HUES6 (cell line): ENCODE measurements at regions not wholly inside any gene's neighbourhood (a gene's known extent, or its start where the extent isn't known, plus 50 kb on each side); places are given as distances from the start of the nearest gene placed in this dataset.
"Not testable (repeated sequence)": the region's sequence is repeated elsewhere in the genome, so short reads cannot be mapped to it uniquely, and the experiment has no call there.

Experiments used
- H3K27ac ChIP-seq: 2 replicates; pipeline ENCODE4 v1.7.0; 2013; ENCODE audit warnings: low read depth, mild to moderate bottlenecking, low read length, inconsistent platforms
- H3K27me3 ChIP-seq: 2 replicates; pipeline ENCODE4 v1.6.1; 2013; ENCODE audit warnings: low read length; ENCODE audit not compliant: control insufficient read depth, insufficient read depth
- H3K36me3 ChIP-seq: 2 replicates; pipeline ENCODE4 v1.6.1; 2013; ENCODE audit warnings: low read length; ENCODE audit not compliant: control insufficient read depth, insufficient read depth
- H3K4me1 ChIP-seq: 2 replicates; pipeline ENCODE4 v1.6.1; 2013; ENCODE audit warnings: low read length; ENCODE audit not compliant: control insufficient read depth, insufficient read depth
- H3K4me3 ChIP-seq: 2 replicates; pipeline ENCODE4 v1.5.1; 2013; ENCODE audit warnings: low read depth, low read length
- H3K9ac ChIP-seq: one replicate; pipeline ENCODE4 v1.6.1; 2013; ENCODE audit warnings: mild to moderate bottlenecking, low read length
- H3K9me3 ChIP-seq: 2 replicates; pipeline ENCODE4 v1.6.1; 2013; ENCODE audit warnings: low read depth, low read length; ENCODE audit not compliant: control insufficient read depth, insufficient read depth

DNA sequence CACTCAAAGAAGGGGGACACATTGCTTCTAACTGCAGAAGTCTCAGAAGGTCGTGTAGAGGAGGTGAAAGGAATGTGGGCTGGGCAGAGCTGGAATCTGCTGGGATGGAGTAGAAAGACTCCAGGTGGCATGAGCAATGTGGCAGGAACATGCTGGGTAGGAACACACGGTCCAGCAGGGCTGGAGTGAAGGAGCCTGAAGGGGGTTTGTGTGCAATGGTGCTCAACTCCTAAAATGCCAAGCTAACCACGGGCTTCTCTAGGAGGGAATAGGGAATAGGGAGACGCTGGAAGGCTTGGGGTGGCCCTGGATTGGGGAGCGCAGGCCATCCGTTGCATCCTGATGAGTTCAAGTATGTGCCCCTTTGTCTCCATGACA is 253.8 kb downstream of the FAM43A start:
- H3K9me3 ChIP-seq, result peaks cover 5% of the 10 kb centered on the region; the same call in 1 of the 2 replicates
- no peaks in the 10 kb centered on the region for H3K36me3 ChIP-seq
- no peaks in the 10 kb centered on the region for H3K27me3 ChIP-seq
- H3K4me3 ChIP-seq, result no peak overlapping the region
- H3K4me1 ChIP-seq, result no peaks in the 10 kb centered on the region
- no peak overlapping the region for H3K9ac ChIP-seq
- H3K27ac ChIP-seq, result no peak overlapping the region

DNA sequence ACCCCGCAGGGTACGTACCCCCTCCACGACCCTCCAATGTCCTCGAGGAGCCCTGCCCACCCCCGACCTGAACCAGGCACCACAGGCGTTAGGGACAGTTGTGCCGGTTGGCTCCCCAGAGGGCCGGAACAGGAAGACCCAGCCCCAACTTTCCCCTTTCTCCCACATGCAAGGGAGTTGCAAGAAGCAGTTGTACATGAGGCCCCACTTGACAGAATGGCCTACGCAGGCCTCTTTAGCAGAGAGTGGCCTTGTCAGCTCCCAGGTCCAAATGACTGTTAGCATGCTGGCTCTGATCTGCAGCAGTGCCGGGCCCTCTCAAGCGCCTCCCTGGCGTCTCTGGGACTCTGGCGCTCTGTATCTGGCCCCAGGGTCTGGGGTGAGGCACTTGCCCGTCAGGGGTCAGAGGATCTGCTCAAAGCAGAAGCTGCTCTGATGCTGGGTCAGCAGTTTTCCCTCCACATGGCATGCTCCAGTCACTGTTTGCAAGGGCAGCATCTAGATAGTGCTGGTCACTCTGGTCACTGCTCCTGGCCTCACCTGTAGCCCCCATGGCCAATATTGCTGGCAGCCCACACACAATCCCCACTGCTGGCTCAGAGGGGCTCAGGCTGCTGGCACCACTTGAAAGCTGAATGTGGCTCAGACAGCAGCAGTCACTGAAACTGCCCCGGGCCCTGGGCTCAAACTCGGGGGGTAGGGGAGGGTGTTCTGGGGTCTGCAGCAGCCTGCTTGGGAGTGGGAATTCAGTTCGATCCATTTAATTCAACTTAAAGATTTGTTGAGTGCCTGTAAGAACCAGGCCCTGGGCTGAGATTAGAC is 254.5 kb downstream of the FAM43A start:
- Histone ChIP-seq H3K4me1 (no peaks in the 10 kb centered on the region), H3K27me3 (no peaks in the 10 kb centered on the region), H3K9ac (no peak overlapping the region), H3K9me3 (peaks cover 5% of the 10 kb centered on the region; the same call in 1 of the 2 replicates), H3K27ac (no peak overlapping the region), H3K4me3 (no peak overlapping the region), H3K36me3 (no peaks in the 10 kb centered on the region)

DNA sequence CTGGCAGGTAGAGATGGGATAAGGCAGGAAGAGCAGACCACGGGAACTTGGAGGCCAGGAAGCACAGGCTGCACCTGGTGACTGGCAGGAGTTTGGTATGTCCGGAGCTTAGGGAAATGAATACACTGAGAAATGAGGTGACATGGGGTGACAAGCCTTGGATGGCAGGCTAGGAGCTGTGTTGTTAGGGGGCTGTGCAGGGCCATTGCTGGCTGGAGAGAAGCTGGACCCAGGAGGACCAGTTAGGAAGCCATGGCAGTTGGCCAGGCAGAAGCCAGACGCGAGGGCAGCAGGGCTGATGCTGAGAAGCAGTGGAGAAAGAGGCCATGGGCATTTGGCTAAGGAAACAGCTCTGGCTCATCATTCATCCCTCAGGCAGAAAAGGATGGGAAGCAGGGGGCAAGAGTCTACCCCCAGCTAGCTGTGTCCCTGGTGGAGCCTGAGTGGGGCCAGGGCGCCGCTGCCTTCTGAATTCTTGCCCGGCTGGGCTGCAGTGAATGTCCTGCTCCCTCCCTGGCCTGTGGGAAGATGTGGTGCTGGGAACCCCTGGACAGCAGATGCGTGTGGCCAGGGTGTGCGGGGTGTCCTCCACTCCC is 255.8 kb downstream of the FAM43A start:
- Histone ChIP-seq H3K27me3 (no peaks in the 10 kb centered on the region), H3K36me3 (no peaks in the 10 kb centered on the region), H3K4me3 (no peak overlapping the region), H3K9ac (no peak overlapping the region), H3K9me3 (peaks cover 5% of the 10 kb centered on the region; the same call in 1 of the 2 replicates), H3K4me1 (no peaks in the 10 kb centered on the region), H3K27ac (no peak overlapping the region)

DNA sequence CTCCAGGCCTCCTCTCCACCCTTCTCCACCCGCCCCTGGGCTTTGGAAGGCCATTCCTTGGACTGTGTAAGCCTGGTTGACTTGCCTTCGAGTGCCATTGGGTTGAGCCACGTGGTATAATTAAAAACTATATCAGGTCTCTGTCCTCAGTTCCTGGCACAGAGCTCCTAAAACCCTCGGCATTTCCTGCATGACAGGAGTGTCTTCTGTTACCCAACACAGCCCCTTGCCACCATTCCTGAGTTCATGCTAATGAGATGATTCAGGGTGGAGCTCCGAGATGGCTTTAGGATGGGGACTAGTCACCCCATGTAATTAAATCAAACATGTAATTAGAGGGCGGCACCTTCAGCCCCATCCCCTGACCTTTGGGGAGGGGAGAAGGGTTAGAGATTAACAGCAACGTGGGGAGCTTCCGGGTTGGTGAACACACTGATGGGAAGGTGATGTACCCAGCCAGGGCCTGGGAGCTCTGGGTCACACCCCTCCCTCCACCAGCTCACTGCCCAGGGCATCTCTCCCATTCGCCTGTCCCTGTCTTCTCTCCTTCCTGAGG is 256.4 kb downstream of the FAM43A start:
- no peaks in the 10 kb centered on the region for H3K27me3 ChIP-seq
- H3K4me3 ChIP-seq, result no peak overlapping the region
- no peak overlapping the region for H3K27ac ChIP-seq
- no peaks in the 10 kb centered on the region for H3K4me1 ChIP-seq
- H3K36me3 ChIP-seq, result no peaks in the 10 kb centered on the region
- no peak overlapping the region for H3K9ac ChIP-seq
- peaks cover 5% of the 10 kb centered on the region; the same call in 1 of the 2 replicates for H3K9me3 ChIP-seq

DNA sequence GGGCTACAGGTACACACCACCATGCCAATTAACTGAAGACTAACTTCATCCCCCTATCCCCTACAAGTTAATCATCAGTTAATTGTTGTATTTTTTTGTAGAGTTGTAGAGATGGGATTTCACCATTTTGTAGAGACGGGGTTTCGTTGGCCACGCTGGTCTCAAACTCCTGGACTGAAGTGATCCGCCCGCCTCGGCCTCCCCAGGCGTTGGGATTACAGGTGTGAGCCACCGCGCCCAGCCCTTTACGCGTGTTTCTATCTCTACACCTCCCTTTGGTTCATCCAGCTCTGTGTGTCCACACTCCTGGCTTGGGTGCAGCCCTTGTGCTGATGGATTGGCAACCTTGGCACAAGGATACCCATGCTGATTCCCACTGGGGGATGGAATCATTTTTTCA is 258.8 kb downstream of the FAM43A start:
- H3K4me1 ChIP-seq, result no peaks in the 10 kb centered on the region
- H3K36me3 ChIP-seq, result no peaks in the 10 kb centered on the region
- H3K4me3 ChIP-seq, result no peak overlapping the region
- H3K27me3 ChIP-seq, result no peaks in the 10 kb centered on the region
- H3K27ac ChIP-seq, result no peak overlapping the region
- peaks cover 8% of the 10 kb centered on the region; the same call in 1 of the 2 replicates for H3K9me3 ChIP-seq
- H3K9ac ChIP-seq, result no peak overlapping the region

DNA sequence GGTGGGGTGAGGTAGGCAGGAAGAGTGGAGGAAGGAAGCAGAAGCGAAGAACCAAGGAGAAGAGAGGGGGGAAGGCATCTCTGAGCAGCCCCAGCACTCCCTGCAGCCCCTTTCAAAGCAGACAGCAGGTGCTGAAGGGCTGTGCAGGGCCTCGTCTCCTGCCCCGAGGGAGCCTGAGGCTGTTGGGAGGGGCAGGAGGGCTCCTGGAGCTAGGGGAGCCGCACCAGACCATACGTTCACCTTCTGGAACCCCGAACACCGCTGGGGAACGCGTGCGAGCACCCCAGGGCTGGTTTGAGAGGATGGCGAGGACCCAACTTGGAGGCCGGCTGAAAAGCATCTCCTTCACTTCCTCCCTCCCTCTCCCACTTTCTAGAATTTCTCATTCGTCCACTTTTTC is 259.8 kb downstream of the FAM43A start:
- Histone ChIP-seq H3K4me3 (no peak overlapping the region), H3K36me3 (no peaks in the 10 kb centered on the region), H3K9me3 (peaks cover 10% of the 10 kb centered on the region; the same call in 1 of the 2 replicates), H3K9ac (no peak overlapping the region), H3K27me3 (no peaks in the 10 kb centered on the region), H3K4me1 (no peaks in the 10 kb centered on the region), H3K27ac (no peak overlapping the region)

DNA sequence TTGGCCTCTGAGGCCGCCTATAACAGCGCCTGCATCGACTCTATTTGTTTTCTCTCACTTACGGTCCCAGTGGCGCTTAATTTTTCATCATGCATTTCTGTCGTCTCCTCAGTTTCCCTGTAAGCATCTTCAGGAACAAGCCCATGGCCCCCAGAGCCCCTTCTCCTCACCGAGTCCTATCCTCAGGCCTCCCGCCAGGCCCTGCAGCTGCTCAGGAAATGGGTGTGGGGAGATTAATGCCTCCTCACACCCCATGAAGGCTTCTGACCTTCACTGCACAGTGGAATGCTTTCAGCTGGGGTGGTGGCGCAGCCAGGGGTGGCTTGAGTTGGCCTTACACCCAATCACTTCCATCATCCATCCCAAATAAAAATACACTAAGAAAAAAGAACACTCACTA is 260.4 kb downstream of the FAM43A start:
- Histone ChIP-seq H3K4me3 (no peak overlapping the region), H3K4me1 (no peaks in the 10 kb centered on the region), H3K9me3 (peaks cover 10% of the 10 kb centered on the region; the same call in 1 of the 2 replicates), H3K27ac (no peak overlapping the region), H3K27me3 (no peaks in the 10 kb centered on the region), H3K36me3 (no peaks in the 10 kb centered on the region), H3K9ac (no peak overlapping the region)

DNA sequence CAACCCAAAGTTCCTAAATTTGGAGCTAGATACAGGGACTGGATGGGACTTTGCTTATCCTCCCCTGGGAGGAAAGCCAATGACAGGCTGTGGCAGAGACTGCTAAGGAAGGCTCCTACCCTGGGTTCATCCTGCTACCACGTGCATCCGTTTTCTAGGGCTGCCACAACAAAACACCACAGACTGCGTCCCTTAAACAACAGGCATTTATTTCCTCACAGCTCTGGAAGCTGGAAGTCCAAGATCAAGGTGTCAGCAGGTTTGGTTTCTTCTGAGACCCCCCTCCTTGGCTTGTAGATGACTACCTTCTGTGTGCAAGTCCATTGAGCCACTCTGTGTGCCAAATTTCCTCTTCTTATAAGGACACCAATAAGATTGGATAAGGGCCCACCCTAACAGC is 263.9 kb downstream of the FAM43A start:
- Histone ChIP-seq H3K9me3 (peaks cover 10% of the 10 kb centered on the region; the same call in 1 of the 2 replicates), H3K4me1 (no peaks in the 10 kb centered on the region), H3K9ac (no peak overlapping the region), H3K27me3 (no peaks in the 10 kb centered on the region), H3K27ac (no peak overlapping the region), H3K36me3 (no peaks in the 10 kb centered on the region), H3K4me3 (no peak overlapping the region)

DNA sequence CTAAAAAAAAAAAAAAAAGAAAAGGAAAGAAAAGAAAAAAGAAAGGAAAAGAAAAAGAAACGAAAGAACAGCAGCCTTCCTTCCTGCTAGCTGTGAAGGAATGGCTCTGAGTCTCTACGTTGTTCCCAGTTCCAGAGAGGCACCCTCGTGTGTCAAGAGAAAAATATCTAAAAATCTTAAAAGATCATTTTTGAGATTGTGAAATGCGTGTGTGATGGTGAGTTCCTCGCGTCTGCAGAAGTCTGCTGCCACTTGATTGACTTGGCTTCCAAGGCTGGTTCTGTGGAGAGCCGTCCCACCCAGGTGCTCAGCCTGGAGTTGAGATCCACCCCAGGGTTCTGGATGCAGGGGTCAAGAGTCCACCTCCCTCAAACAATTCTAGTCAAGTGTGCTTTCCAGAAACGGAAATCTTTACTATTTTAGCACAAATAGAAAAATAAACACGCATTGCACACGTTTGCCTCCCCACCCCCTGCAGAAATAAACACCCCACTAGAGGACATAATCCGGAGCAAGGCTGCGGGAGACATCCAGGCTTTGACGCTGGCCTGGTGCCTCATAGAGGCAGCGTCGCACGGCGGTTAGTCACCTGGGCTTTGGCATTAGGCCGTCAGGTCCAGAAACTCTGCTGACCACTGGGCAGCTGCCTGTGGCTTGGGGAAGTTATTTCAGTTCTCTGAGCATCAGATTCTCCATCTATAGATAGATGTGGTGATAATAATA is 265.4 kb downstream of the FAM43A start:
- H3K9ac ChIP-seq, result no peak overlapping the region
- H3K36me3 ChIP-seq, result no peaks in the 10 kb centered on the region
- peaks cover 10% of the 10 kb centered on the region; the same call in 1 of the 2 replicates for H3K9me3 ChIP-seq
- no peak overlapping the region for H3K4me3 ChIP-seq
- no peaks in the 10 kb centered on the region for H3K4me1 ChIP-seq
- H3K27me3 ChIP-seq, result no peaks in the 10 kb centered on the region
- no peak overlapping the region for H3K27ac ChIP-seq

DNA sequence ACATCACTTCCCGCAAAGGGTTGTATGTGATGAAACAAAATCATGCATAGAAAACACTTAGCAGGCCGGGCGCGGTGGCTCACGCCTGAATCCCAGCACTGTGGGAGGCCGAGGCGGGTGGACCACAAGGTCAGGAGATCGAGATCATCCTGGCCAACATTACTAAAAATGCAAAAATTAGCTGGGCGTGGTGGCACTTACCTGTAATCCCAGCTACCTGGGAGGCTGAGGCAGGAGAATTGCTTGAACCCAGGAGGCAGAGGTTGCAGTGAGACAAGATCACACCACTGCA is 265.9 kb downstream of the FAM43A start:
- not testable (repeated sequence) for H3K36me3 ChIP-seq, H3K4me1 ChIP-seq, H3K9me3 ChIP-seq, H3K27me3 ChIP-seq, H3K4me3 ChIP-seq, H3K9ac ChIP-seq, H3K27ac ChIP-seq
